ENCODE measurements at regions not wholly inside any gene's neighbourhood (a gene's known extent, or its start where the extent isn't known, plus 50 kb on each side); places are given as distances from the start of the nearest gene placed in this dataset.

GRCh38 chr16:17643935-17644334 lies 173.2 kb upstream of the XYLT1 start:
- no peak for TF ChIP-seq SIN3A (IDR thresholded peaks at IDR 0.05; ENCODE audit: borderline replicate concordance, low read depth, low read length)
- TF ChIP-seq ZBTB33 (CRISPR knock-in tag; IDR thresholded peaks at IDR 0.05): no peak
- no peak for TF ChIP-seq SIN3B (IDR thresholded peaks at IDR 0.05; ENCODE audit: low read length)
- TF ChIP-seq ETV5 (CRISPR knock-in tag; IDR thresholded peaks at IDR 0.05; ENCODE audit: borderline replicate concordance): no peak
- no peak for TF ChIP-seq SRSF9 (IDR thresholded peaks at IDR 0.05; ENCODE audit: borderline replicate concordance, insufficient read depth, low read depth, low read length, poor library complexity, severe bottlenecking)

Measured in HepG2 (cell line).